Right ventricle myocardium inferior (tissue), 1 donor: ENCODE measurements at regions not wholly inside any gene's neighbourhood (a gene's known extent, or its start where the extent isn't known, plus 50 kb on each side); places are given as distances from the start of the nearest gene placed in this dataset.
A peak's percentile ranks its signal among the peaks of the same experiment; 100 is the strongest.
"Not testable (repeated sequence)": the region's sequence is repeated elsewhere in the genome, so short reads cannot be mapped to it uniquely, and the experiment has no call there.

Experiments used
- ATAC-seq: fragments of 200-7000 bp; cut with Tn5 transposase; one replicate; pipeline ENCODE4 v1.9.1; 2020; ENCODE audit warnings: mild to moderate bottlenecking, moderate library complexity
- DNase-seq: peaks from one replicate; pipeline ENCODE4 v3.0.0; 2021; ENCODE audit errors: missing footprints
- intact Hi-C: fragments of 100-400 bp; cut with DNase I; formaldehyde crosslinking; loops from one replicate; pipeline ENCODE4 v1.11.0; 2022
- donor health status: DM: no; HTN: yes; CAD: no; lungs with severe emphysema.

DNA sequence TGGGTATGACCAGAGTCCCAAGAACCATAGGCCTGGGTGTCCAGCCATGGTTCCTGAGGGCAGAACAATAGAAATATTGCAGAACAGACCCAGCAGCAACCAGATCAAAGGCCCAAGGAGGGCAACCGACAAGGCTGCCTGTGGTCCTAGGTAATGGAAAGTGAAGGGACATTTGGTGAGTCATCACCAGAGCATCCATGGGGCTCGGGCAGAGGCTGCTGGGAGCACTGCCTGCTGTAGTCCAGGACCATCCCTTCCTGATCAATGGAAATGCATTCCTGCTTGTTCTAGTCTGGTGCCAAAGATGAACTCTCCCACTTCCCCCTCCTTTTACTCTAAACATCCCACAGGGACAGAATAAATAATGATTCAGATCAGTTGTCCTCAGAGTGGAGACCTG lies 172.8 kb upstream of the CACNA1E start:
- DNase-seq (no peak), ATAC-seq (no peak)
- intact Hi-C loops: no loop called here

DNA sequence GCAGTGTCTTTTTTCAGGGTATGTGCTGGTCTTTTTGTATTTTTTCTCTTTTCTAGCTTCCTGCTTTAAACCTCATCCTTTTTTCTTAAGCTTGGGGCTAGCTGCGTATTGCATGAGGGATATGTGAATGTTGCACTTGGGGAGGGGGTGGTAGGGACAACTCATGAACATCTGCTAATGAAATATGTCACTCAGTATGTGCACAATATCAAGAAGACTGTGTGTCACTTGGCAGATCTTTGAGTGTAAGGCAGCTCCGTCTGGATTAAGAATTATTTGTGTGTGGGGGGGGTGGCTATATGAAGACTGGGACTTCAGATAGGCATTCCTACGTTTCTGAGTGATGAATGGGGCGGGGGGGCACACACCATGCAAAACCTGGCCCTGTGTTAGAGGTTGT lies 170.4 kb upstream of the CACNA1E start:
- DNase-seq (no peak), ATAC-seq (no peak)
- intact Hi-C loops: no loop called here

DNA sequence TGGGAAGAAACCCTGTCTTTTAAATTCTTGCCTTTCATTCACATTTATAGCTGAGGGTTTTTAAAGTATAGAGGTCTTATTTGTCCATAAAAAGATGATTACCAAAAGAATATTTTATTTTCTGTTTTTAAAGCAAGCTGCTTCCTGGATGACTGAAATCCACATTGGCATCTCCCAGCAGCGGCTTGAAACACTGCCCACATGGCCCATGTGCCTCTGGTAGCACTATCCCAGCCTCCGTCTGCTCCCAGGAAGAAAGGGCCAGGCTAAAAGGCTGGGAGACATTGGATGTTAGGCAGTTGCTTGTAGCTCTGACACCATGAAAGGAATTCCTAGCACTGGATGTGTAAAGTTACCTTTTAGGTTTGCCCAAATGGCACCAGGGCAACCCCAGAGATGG lies 169.9 kb upstream of the CACNA1E start:
- intact Hi-C loops: no loop called here
- DNase-seq: no peak
- no peak for ATAC-seq

DNA sequence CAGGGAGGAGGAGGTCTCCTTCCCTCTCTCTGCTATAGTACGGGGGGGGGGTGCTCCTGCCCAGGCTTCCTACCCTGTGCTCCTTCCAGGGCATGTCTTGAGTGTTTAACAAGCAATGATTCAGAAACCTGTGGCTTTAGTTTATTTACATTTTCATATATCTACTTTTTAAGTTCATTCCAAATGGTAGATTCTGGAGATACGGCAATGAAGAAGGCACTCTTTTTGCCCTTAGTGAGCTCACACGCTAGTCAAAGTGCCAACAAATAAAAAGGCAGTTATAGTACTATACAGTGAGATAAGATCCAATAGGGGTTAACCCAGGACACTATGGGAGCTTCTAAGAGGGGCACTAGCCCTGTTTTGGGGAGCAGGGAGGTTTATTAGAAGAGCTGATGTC lies 169.3 kb upstream of the CACNA1E start:
- intact Hi-C loops: no loop called here
- DNase-seq: no peak

DNA sequence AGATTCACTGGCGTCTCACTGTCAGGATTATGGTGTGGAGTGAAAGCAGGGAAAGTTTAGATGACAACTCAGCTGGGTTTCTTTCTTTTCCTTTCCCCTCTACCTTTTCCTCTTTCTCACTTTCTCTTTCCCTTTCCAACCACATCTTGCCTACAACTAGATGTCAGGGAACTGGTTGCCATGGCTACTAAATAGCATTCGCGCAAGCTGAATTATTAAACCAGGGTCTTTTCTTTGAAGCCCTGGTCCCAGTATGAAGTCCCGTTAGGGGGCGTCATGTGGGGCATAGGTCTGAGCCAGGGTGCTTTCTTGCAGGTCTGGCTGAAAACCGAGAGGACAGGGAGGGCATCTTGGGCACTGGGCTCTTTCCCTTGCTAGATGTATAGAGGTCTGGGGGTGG lies 168.4 kb upstream of the CACNA1E start:
- intact Hi-C loops: no loop called here
- DNase-seq: no peak
- ATAC-seq: no peak

More for the DNA sequence above, 169.3 kb upstream of the CACNA1E start:
- no peak for ATAC-seq

DNA sequence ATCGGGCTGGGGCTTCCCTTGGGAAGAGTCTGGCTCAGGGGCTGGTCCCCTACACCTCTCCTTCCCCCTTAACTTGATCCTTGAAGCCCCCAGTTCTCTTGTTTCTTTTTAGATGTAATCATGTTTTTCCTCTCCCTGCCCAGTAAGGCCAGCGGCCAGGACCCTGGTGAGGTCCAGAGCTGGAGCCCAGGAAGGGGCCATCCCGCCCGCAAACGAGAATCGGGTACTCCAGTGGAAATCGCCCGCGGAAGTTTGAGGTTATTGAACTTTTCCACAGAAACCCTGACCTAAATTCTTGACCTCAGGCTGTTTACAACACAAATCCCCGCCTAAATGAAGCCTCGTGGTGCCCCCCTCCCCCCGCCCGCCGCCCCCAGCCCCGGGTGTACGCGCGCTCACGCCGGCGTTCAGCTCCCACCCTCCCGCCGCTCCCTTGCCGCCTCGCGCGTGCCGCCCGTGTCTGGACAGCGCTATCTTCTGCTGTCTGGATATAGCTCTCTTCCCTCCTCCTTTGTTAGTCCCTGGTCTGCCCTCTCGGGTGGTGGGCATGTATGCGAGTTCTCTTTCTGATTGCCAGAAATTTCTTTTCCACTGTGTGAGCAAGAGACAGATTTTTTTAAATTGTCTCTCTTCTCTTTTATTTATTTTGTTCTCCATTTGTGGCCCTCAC lies 165.9 kb upstream of the CACNA1E start:
- ATAC-seq (no peak), DNase-seq (no peak)
- intact Hi-C loops: no loop called here

DNA sequence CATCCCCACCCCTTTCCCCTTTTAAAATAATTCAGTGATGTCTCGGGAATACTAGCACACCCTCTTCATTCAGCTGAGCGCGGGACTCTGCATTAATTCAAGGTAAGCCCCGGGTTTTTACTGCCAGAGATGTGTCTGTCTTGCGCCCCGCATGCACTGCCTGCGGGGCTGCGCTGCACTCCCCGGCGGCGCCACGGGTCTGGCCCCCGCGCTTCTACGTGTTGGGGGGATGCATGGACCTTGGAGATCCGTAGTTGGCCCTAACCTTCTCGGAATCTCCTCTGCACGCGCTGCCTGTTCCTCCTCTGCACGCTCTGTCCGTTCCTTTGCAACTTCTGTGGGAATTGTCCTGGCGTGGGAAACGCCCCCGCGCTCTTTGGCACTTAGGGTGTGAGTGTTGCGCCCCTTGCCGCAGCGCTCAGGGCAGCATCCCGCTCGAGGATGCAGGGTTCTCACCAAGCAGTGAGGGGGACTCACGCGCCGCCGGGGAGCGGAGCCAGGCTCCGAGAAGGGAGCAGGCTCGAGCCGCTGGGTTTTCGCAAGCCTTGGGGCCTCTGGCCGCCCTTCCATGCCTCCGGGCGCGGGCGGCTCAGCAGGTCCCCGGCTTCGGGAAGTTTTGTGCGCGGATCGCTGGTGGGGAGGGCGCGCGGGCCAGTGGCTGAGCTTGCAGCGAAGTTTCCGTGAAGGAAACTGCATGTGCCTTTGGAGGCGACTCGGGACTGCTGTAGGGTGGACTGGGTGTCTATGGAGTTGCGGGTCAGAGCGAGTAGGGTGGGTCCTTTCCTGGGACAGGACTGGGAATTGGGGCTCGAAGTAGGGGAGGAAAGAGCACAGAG lies 165.1 kb upstream of the CACNA1E start:
- DNase-seq: no peak
- ATAC-seq: no peak
- intact Hi-C loops: no loop called here

DNA sequence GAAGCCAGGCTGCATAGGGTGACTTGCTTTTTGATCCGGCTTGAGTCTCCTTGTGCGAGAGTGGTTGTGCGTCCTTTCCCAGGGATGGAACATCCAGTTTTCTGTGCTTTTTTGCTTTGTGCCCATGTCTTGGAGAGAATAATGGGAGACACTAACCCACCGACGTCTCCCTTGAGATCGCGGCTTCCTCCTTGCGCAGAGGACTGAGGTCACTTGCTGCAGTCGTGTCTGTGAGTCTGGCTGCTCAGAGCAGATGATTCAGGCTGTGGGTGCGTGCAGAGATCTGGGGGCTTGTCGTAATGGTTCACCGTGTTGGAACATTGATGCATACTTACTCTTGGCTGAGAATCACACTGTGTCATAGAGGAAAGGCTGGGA lies 164.5 kb upstream of the CACNA1E start:
- ATAC-seq: no peak

DNA sequence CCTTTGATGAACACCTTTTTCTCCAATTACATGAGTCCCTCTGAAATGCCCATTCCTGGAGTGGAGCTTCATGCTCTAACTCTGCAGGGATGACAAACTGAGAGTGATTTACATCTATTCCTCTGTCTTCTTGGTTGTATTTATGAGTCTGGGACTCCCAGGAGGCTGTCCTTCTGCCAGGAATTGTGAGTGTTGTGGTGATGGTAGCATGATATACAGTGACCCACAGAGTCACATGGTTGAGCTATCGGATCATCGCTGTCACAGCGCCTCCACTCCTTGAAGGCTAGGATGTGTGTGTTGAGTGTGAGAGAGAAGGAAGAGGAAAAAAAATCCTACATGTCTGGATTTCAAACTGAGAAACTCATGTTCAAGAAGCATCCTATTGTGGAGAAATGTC lies 163.4 kb upstream of the CACNA1E start:
- no peak for ATAC-seq
- DNase-seq: no peak
- intact Hi-C loops: no loop called here

More for the DNA sequence above, 164.5 kb upstream of the CACNA1E start:
- intact Hi-C loops: no loop called here
- DNase-seq: no peak

DNA sequence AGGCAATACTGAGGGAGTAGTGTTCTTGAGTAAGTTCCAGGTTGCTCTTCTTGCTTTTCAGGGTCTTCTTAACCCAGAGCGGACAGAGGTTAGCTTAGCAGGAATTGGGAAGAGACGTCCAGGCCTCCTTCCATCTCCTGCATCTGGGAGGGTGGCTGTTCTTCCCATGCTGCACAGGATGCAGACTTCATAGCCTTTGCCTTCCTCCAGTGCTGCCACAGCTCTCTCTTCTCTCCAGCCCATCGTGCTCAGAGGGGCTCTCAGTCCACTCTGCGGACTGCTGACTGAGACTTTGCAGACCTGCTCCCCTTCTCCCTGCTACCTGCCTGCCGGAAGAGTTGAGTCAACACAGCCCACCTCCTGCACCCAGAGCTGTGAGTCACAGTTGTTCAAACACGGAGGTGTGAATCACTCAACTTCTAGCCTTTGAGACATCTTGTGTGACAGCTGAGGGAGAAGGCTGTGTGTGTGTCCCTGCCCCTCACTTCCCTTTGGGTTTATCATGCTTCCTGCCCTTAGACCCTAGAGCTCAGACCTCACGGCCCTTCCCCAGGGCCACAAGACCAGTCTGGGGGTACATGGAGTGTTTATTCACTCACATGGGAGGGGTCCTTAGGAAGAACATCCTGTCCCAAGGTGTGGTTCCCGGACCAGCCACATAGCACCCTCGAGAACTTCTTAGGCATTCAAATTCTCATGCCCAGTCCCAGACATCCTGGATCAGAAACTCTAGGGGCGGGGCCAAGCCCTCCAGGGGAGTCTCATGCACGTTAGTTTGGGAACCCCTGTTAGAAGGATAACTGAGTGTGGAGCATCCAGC lies 158.3 kb upstream of the CACNA1E start:
- intact Hi-C loops: no loop called here
- DNase-seq: no peak
- no peak for ATAC-seq

DNA sequence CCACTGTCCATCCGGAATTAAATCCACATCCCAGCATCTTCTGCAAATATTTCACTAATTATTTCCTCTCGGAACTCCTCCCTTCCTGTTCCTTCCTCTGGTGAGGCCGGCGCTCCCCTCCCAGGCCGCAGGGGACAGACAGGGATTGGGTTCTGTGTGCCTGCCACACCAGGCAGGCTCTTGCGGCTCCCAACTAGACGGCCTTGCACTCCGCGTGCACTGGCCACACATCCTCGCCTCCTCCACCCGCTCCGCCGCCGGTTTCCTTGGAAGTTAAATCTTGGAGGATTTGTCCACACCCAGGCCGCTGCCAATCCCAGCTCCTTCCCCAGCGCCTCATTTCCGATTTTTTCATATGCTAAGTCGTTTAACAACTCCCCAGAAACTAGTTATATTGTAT lies 157.6 kb upstream of the CACNA1E start:
- peak; percentile 41 for ATAC-seq
- intact Hi-C loops, DNase-seq: not testable (repeated sequence)

DNA sequence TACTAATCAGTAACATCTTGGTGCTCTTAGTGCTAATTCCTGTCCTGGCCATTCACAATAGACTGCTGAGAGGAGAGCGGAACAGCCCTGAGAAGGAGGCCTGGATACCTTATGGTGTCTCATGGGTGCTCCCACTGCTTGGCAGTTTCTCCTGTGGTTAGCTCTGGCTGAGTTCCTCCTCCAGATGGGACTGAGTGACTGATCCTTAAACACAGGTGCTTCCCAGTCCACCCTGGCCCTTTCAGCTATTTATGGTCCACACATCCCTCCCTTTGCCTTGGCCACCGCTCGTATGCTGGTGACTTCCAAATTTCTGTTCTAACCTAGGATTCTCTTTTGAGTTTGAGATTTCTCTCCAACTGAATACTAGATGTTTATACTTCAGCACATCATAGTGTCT lies 157.0 kb upstream of the CACNA1E start:
- ATAC-seq (no peak), DNase-seq (no peak)
- intact Hi-C loops: no loop called here

DNA sequence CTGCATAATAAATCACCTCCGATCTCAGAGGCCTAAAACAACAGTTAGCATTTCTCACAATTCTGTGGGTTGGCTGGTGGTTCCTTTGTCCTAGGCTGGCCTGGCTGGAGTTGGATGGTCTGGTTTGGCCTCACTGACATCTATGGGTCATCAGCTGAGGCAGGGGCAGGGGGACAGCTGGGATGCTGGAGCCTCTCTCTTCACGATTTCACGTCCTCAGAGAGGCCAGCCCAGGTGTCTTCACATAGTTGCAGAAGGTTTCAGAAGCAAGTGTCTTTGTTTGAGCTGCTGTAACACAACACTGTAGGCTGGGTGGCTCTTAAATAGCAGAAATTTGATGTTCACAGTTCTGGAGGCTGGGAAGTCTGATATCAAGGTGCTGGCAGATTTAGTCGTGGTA lies 155.5 kb upstream of the CACNA1E start:
- no peak for DNase-seq
- no peak for ATAC-seq
- intact Hi-C loops: no loop called here

DNA sequence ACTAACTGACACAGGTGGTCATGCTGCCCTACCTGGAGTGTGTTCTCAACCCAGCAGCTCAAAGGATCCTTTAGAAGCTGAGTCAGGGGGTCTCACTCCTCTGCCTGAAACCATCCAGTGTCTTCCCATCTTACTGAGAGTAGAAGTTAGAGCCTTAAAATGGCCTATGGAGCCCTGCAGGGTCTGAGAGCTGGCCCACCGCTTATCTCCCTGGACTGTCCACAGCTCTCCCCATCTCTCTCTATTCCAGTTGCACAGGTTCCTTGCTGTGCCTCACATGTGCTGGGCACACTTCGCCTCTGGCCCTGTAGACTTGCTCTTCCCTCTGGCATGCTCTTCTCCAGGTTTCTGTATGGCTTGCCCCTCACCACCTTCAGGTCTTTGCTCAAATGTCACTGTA lies 148.6 kb upstream of the CACNA1E start:
- ATAC-seq (no peak), DNase-seq (no peak)
- intact Hi-C loops: no loop called here

DNA sequence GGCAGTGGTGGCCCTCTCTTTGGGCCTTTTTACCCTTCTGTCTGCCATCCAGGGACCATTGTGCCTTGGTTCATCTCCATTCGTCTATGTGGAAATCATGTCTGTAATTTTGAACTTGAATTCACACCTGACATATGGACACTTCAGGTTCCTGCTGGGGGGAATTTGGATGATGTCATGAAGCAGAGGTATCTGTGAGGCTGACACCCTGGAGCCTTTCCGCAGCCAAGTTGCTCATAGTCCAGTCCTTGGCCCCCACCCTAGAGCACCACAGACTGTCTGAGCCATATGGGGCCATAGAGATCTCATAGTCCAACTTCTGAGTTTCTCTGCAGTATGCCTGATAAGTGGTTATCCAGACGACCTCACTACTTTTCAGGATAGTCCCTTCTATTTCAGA lies 147.7 kb upstream of the CACNA1E start:
- ATAC-seq (no peak), DNase-seq (no peak)
- intact Hi-C loops: no loop called here

DNA sequence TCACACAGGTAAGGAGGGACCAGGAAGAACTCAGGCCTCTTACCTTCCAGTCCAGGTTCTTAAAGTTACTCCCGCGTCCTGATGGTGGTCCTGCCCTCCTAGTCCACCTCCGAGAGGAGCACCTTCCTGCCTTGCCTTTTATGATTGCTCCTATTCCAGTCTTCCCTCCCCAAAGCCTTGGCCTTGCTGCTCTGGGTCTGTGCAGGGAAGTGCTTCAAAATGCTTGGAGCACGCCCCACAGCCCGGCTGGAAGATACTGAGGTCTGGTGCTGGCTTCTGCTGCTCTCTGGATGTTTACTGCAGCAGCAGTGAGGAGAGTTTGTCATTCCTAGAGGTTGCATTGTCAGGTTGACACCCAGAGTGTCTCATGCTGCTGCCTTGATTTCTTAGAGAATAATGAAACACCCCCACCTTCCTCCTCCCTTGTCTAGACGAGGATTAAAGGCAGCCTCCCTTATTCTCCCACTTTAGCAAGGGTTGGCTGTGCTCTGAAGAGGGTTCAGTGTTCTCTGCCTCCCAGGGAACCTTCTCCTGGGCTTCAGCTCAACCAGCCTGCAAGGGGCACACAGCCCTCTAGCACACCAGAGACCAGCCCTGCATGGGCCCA lies 142.2 kb upstream of the CACNA1E start:
- intact Hi-C loops: no loop called here
- no peak for ATAC-seq
- DNase-seq: no peak

DNA sequence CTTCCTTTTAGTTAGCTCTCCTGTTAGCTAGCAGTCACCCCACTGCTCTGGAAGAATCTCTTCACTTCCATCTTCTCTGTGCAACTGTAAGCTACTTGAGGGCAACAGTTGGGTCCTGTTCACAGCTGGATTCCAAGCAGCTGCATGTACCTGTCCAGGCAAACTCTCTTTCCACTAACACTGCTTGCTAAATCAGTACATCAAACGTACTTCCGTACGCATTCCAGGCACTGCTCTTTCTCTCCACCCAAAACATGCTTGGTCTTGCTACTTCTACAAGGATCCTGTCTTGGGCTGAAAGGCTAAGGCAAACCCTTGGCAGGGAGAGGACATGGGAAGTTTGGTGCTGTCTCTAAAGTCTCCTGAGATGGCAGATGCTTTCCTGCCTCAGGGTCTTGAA lies 139.2 kb upstream of the CACNA1E start:
- ATAC-seq: no peak
- intact Hi-C loops: no loop called here
- no peak for DNase-seq

DNA sequence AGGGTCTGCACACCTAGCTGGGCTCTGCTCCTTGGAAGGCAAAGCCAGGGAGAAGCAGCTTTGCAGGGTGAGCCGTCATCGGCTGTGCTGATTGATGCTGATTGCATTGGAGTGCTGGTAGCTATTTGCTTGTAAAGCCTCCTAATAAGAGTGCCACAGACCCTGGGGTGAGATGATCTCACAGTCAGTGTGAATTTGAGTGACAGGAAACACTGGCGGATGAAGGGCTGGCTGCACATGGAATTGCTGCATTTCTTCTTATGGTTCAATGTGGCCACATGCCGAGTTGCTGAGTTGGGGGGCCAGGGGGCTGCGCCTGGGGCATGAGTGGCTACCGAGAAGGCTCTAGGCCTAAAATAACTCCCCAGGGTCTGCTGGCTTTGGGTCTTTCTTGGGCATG lies 138.2 kb upstream of the CACNA1E start:
- DNase-seq: no peak
- ATAC-seq: no peak
- intact Hi-C loops: no loop called here
